ENCODE measurements at regions not wholly inside any gene's neighbourhood (a gene's known extent, or its start where the extent isn't known, plus 50 kb on each side); places are given as distances from the start of the nearest gene placed in this dataset.

DNA sequence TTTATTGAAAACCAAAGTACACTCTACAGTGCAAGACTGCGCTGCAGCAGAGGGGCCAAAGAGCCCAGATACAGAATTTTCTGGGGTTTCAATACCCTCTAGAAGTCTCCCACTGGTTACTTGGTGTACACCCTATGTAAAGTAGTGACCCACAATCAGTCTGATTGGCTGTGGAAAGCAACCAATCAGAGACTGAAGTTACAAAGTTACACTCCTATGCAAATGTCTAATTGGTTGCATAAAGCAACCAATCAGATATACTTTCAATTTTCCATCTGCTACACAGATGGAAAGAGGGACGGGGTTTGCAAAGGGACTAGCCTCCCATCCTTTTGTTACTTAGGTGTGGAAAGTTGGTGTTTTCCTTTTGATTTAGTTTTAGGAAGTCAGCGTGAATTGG, 198.9 kb upstream of the SH3BP4 start:
- H3K9me3 ChIP-seq (ENCODE audit: low read depth, low read length), result no peaks in the 10 kb centered on the region
- H3K9ac ChIP-seq (ENCODE audit: insufficient read length), result no peak overlapping the region
- H3K36me3 ChIP-seq (ENCODE audit: insufficient read depth, low read length), result no peaks in the 10 kb centered on the region
- no peak overlapping the region for H3K4me3 ChIP-seq
- no peak for DNase-seq (ENCODE audit: low read depth, low spot score)
- H3K27ac ChIP-seq, result no peak overlapping the region
- TF ChIP-seq POLR2AphosphoS5 (IDR thresholded peaks at IDR 0.05; ENCODE audit: borderline replicate concordance, low read depth, low read length) (no peak), EZH2 (IDR thresholded peaks at IDR 0.05) (no peak), FOXP2 (optimal IDR thresholded peaks at IDR 0.05; ENCODE audit: control extremely low read depth, extremely low read length, insufficient read depth) (no peak)

DNA sequence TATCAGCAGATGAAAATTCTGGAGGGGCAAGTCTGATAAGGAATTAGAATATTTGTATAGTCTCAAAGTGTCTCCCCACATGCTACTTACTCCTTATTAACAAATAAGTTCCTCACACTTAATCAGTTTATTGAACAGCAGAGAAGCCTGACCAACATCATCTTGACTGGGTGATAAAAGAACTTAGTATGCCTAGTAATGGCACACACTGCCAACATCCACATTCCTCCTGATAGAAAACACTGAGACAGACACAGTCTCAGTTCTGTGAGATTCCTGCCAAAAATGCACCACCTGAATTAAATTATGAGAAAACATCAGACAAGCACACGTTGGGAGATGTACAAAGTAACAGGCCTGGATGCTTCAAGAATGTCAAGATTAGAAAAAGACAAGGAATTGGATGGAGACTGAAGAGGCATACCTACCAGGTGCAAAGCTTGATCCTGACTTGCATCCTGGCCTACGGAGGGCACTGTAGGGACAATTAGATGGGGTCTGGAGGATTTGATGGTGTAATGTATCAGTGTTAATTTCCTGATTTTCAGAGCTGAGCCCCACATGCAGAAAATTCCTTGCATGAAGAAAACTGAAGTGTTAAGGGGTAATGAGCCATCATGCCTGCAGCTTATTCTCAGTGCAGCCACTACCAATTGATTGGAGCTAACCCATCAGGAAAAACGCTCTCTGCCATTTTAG, 200.4 kb upstream of the SH3BP4 start:
- DNase-seq (ENCODE audit: low read depth, low spot score), result no peak
- no peak for TF ChIP-seq FOXP2 (optimal IDR thresholded peaks at IDR 0.05; ENCODE audit: control extremely low read depth, extremely low read length, insufficient read depth)
- no peak for TF ChIP-seq POLR2AphosphoS5 (IDR thresholded peaks at IDR 0.05; ENCODE audit: borderline replicate concordance, low read depth, low read length)
- no peak for TF ChIP-seq EZH2 (IDR thresholded peaks at IDR 0.05)
- H3K27ac ChIP-seq, result no peak overlapping the region
- no peaks in the 10 kb centered on the region for H3K36me3 ChIP-seq (ENCODE audit: insufficient read depth, low read length)
- H3K9me3 ChIP-seq (ENCODE audit: low read depth, low read length), result no peaks in the 10 kb centered on the region
- H3K4me3 ChIP-seq, result no peak overlapping the region
- H3K9ac ChIP-seq (ENCODE audit: insufficient read length), result no peak overlapping the region

DNA sequence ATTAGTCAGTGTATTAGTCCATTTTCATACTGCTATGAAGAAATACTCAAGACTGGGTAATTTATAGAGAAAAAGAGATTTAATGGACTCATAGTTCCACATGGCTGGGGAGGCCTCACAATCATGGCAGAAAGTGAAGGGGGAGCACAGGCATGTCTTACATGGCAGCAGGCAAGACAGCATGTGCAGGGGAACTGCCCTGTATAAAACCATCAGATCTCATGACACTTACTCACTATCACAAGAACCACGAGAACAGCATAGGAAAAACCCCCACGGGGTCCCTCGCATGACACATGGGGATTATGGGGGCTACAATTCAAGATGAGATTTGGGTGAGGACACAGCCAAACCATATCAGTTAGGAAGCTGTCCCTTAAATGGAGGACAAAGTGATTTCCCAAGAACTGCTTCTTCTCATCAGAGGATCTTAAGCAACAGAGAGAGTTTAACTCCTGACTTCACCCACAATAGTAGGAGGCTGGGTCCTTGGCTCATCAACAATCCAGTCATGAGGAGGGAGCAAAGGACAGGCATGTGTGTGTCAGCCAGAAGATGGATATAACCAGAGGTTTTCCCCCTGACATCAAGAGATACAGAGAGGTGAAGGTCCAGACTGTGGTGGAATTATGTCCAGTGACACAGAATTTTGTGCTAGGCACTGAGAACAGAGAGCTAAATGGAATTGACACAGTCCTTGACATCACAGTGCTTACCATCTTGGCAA, 203.8 kb upstream of the SH3BP4 start:
- Histone ChIP-seq H3K36me3 (ENCODE audit: insufficient read depth, low read length) (no peaks in the 10 kb centered on the region), H3K27ac (no peak overlapping the region), H3K9ac (ENCODE audit: insufficient read length) (no peak overlapping the region), H3K9me3 (ENCODE audit: low read depth, low read length) (no peaks in the 10 kb centered on the region), H3K4me3 (no peak overlapping the region)
- no peak for DNase-seq (ENCODE audit: low read depth, low spot score)
- TF ChIP-seq EZH2 (IDR thresholded peaks at IDR 0.05) (no peak), POLR2AphosphoS5 (IDR thresholded peaks at IDR 0.05; ENCODE audit: borderline replicate concordance, low read depth, low read length) (no peak), FOXP2 (optimal IDR thresholded peaks at IDR 0.05; ENCODE audit: control extremely low read depth, extremely low read length, insufficient read depth) (no peak)

GRCh38 chr2:234747032-234747431, 204.8 kb upstream of the SH3BP4 start:
- no peak for TF ChIP-seq FOXP2 (optimal IDR thresholded peaks at IDR 0.05; ENCODE audit: control extremely low read depth, extremely low read length, insufficient read depth)
- TF ChIP-seq EZH2 (IDR thresholded peaks at IDR 0.05), result no peak
- no peak for TF ChIP-seq POLR2AphosphoS5 (IDR thresholded peaks at IDR 0.05; ENCODE audit: borderline replicate concordance, low read depth, low read length)
- Histone ChIP-seq H3K9ac (ENCODE audit: insufficient read length) (no peak overlapping the region), H3K9me3 (ENCODE audit: low read depth, low read length) (no peaks in the 10 kb centered on the region), H3K27ac (no peak overlapping the region), H3K36me3 (ENCODE audit: insufficient read depth, low read length) (no peaks in the 10 kb centered on the region), H3K4me3 (no peak overlapping the region)
- DNase-seq (ENCODE audit: low read depth, low spot score), result no peak

DNA sequence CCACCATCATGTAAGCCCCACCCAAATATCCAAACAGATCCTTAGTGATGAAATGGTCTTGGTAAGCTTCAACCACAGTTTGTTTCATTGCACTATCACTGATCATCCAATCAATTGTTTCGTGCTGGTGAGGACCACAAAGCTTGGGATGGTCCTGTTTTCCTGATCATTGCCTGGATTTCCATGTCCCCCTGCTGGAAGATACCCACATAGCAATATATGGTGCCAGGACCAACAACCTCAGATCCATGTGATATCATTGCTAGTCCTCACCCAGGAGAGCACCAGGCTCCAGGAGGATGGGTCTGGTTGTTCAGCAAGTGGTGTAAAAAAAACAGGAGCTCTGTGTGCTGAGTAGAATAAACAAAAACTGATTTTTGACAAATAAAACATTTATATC, 206.5 kb upstream of the SH3BP4 start:
- DNase-seq (ENCODE audit: low read depth, low spot score), result no peak
- TF ChIP-seq POLR2AphosphoS5 (IDR thresholded peaks at IDR 0.05; ENCODE audit: borderline replicate concordance, low read depth, low read length) (no peak), EZH2 (IDR thresholded peaks at IDR 0.05) (no peak), FOXP2 (optimal IDR thresholded peaks at IDR 0.05; ENCODE audit: control extremely low read depth, extremely low read length, insufficient read depth) (no peak)

DNA sequence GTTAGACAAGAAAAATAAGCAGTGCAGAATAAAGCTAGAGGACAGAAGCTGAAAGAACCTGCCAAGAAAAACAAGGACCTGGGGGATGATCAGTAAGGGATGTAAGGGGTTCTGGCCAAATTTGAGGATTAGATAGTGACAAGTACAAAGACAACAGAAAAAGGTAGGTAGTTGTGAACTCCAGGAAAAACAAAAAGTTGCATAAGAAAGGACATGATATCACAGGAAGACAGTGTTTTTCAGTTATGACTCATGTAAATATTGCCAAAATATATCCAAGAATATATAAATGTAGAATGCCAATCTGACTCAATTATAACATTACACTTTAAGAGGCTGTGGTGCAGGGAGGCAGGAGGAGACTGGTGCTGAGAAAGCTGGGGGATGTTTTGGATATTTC, 209.8 kb upstream of the SH3BP4 start:
- no peak for TF ChIP-seq FOXP2 (optimal IDR thresholded peaks at IDR 0.05; ENCODE audit: control extremely low read depth, extremely low read length, insufficient read depth)
- TF ChIP-seq POLR2AphosphoS5 (IDR thresholded peaks at IDR 0.05; ENCODE audit: borderline replicate concordance, low read depth, low read length), result no peak
- H3K27ac ChIP-seq, result no peak overlapping the region
- no peaks in the 10 kb centered on the region for H3K9me3 ChIP-seq (ENCODE audit: low read depth, low read length)
- no peaks in the 10 kb centered on the region for H3K36me3 ChIP-seq (ENCODE audit: insufficient read depth, low read length)
- H3K9ac ChIP-seq (ENCODE audit: insufficient read length), result no peak overlapping the region
- no peak overlapping the region for H3K4me3 ChIP-seq
- no peak for DNase-seq (ENCODE audit: low read depth, low spot score)

More for the DNA sequence above, 206.5 kb upstream of the SH3BP4 start:
- no peaks in the 10 kb centered on the region for H3K9me3 ChIP-seq (ENCODE audit: low read depth, low read length)
- H3K9ac ChIP-seq (ENCODE audit: insufficient read length), result no peak overlapping the region
- H3K27ac ChIP-seq, result no peak overlapping the region
- no peak overlapping the region for H3K4me3 ChIP-seq
- H3K36me3 ChIP-seq (ENCODE audit: insufficient read depth, low read length), result no peaks in the 10 kb centered on the region

DNA sequence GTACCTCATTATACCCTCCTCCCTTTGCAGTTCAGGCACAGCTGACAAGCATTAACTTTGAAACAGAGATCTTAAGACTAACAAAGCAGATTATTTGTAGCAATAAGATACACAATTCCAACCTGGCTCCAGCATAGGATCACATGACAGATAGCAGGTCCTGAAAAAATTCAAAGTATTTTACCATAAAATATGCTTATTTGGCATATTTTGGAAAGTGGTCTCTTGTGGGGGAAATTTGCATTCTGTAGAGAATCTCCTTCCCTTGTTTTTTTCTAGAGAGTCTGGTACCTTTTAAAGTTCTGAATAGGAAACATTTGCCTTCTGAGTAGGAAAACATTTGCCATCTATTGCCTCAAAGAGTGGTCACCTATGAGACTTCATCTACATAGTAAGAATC, 212.8 kb upstream of the SH3BP4 start:
- H3K9ac ChIP-seq (ENCODE audit: insufficient read length), result no peak overlapping the region
- no peaks in the 10 kb centered on the region for H3K9me3 ChIP-seq (ENCODE audit: low read depth, low read length)
- no peaks in the 10 kb centered on the region for H3K36me3 ChIP-seq (ENCODE audit: insufficient read depth, low read length)
- no peak overlapping the region for H3K4me3 ChIP-seq
- no peak for DNase-seq (ENCODE audit: low read depth, low spot score)
- H3K27ac ChIP-seq, result no peak overlapping the region
- TF ChIP-seq EZH2 (IDR thresholded peaks at IDR 0.05) (no peak), FOXP2 (optimal IDR thresholded peaks at IDR 0.05; ENCODE audit: control extremely low read depth, extremely low read length, insufficient read depth) (no peak), POLR2AphosphoS5 (IDR thresholded peaks at IDR 0.05; ENCODE audit: borderline replicate concordance, low read depth, low read length) (no peak)

DNA sequence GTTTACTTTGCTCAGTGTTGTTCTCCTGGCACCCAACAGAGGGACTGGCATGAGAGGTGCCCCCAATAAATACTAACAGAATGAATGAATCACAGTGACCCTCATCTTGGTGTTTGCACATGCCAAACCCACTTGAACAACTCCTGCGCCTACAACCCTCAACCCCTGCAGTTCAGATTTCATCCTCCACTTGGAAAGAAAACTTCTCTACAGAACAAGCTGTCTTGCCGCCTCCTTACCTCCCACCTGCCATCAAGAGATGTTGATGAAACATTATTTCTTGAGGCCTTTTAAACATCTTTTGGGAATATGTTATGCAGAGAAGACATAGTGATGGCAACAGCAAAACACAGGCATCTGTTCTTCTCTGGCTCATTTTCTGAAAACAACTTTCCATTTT, 216.0 kb upstream of the SH3BP4 start:
- H3K36me3 ChIP-seq (ENCODE audit: insufficient read depth, low read length), result no peaks in the 10 kb centered on the region
- no peak overlapping the region for H3K4me3 ChIP-seq
- no peak overlapping the region for H3K27ac ChIP-seq
- no peak for DNase-seq (ENCODE audit: low read depth, low spot score)
- TF ChIP-seq FOXP2 (optimal IDR thresholded peaks at IDR 0.05; ENCODE audit: control extremely low read depth, extremely low read length, insufficient read depth) (no peak), EZH2 (IDR thresholded peaks at IDR 0.05) (no peak), POLR2AphosphoS5 (IDR thresholded peaks at IDR 0.05; ENCODE audit: borderline replicate concordance, low read depth, low read length) (no peak)
- H3K9me3 ChIP-seq (ENCODE audit: low read depth, low read length), result no peaks in the 10 kb centered on the region
- H3K9ac ChIP-seq (ENCODE audit: insufficient read length), result no peak overlapping the region
